ENCODE measurements at regions not wholly inside any gene's neighbourhood (a gene's known extent, or its start where the extent isn't known, plus 50 kb on each side); places are given as distances from the start of the nearest gene placed in this dataset.

- Mint-ChIP-seq H3K27ac (ENCODE audit: unreplicated experiment) (no peak overlapping the region), H3K4me1 (ENCODE audit: unreplicated experiment) (no peaks in the 10 kb centered on the region), H3K4me3 (ENCODE audit: unreplicated experiment) (no peak overlapping the region), H3K27me3 (ENCODE audit: unreplicated experiment) (no peaks in the 10 kb centered on the region), H3K9me3 (ENCODE audit: unreplicated experiment) (no peaks in the 10 kb centered on the region), H3K36me3 (ENCODE audit: low read depth, unreplicated experiment) (no peaks in the 10 kb centered on the region)
- no peak for TF ChIP-seq CTCF (IDR thresholded peaks at IDR 0.05; ENCODE audit: unreplicated experiment)
- DNase-seq (ENCODE audit: low spot score), result no peak
Measured at GRCh38 chr18:1452821-1453220, 548.1 kb downstream of the ADCYAP1 start.

GRCh38 chr18:1455605-1456004 is 550.9 kb downstream of the ADCYAP1 start:
- DNase-seq (ENCODE audit: low spot score), result no peak
- no peaks in the 10 kb centered on the region for H3K9me3 Mint-ChIP-seq (ENCODE audit: unreplicated experiment)
- no peaks in the 10 kb centered on the region for H3K27me3 Mint-ChIP-seq (ENCODE audit: unreplicated experiment)
- no peaks in the 10 kb centered on the region for H3K36me3 Mint-ChIP-seq (ENCODE audit: low read depth, unreplicated experiment)
- H3K4me3 Mint-ChIP-seq (ENCODE audit: unreplicated experiment), result no peak overlapping the region
- H3K4me1 Mint-ChIP-seq (ENCODE audit: unreplicated experiment), result no peaks in the 10 kb centered on the region
- H3K27ac Mint-ChIP-seq (ENCODE audit: unreplicated experiment), result no peak overlapping the region
- no peak for TF ChIP-seq CTCF (IDR thresholded peaks at IDR 0.05; ENCODE audit: unreplicated experiment)

GRCh38 chr18:1458547-1458946 is 553.9 kb downstream of the ADCYAP1 start:
- no peak overlapping the region for H3K27ac Mint-ChIP-seq (ENCODE audit: unreplicated experiment)
- TF ChIP-seq CTCF (IDR thresholded peaks at IDR 0.05; ENCODE audit: unreplicated experiment), result no peak
- no peaks in the 10 kb centered on the region for H3K27me3 Mint-ChIP-seq (ENCODE audit: unreplicated experiment)
- no peaks in the 10 kb centered on the region for H3K36me3 Mint-ChIP-seq (ENCODE audit: low read depth, unreplicated experiment)
- no peaks in the 10 kb centered on the region for H3K9me3 Mint-ChIP-seq (ENCODE audit: unreplicated experiment)
- no peak for DNase-seq (ENCODE audit: low spot score)
- no peaks in the 10 kb centered on the region for H3K4me1 Mint-ChIP-seq (ENCODE audit: unreplicated experiment)
- no peak overlapping the region for H3K4me3 Mint-ChIP-seq (ENCODE audit: unreplicated experiment)

GRCh38 chr18:1463981-1464380 is 559.3 kb downstream of the ADCYAP1 start:
- Mint-ChIP-seq H3K27me3 (ENCODE audit: unreplicated experiment) (peaks cover 3% of the 10 kb centered on the region), H3K4me1 (ENCODE audit: unreplicated experiment) (no peaks in the 10 kb centered on the region), H3K4me3 (ENCODE audit: unreplicated experiment) (no peak overlapping the region), H3K9me3 (ENCODE audit: unreplicated experiment) (no peaks in the 10 kb centered on the region), H3K36me3 (ENCODE audit: low read depth, unreplicated experiment) (no peaks in the 10 kb centered on the region), H3K27ac (ENCODE audit: unreplicated experiment) (no peak overlapping the region)
- no peak for TF ChIP-seq CTCF (IDR thresholded peaks at IDR 0.05; ENCODE audit: unreplicated experiment)
- no peak for DNase-seq (ENCODE audit: low spot score)

GRCh38 chr18:1464444-1465217 is 560.0 kb downstream of the ADCYAP1 start:
- Mint-ChIP-seq H3K27me3 (ENCODE audit: unreplicated experiment) (peaks cover 3% of the 10 kb centered on the region), H3K9me3 (ENCODE audit: unreplicated experiment) (no peaks in the 10 kb centered on the region), H3K4me1 (ENCODE audit: unreplicated experiment) (no peaks in the 10 kb centered on the region), H3K4me3 (ENCODE audit: unreplicated experiment) (no peak overlapping the region), H3K36me3 (ENCODE audit: low read depth, unreplicated experiment) (no peaks in the 10 kb centered on the region), H3K27ac (ENCODE audit: unreplicated experiment) (no peak overlapping the region)
- DNase-seq (ENCODE audit: low spot score), result no peak
- no peak for TF ChIP-seq CTCF (IDR thresholded peaks at IDR 0.05; ENCODE audit: unreplicated experiment)
